HG03103 (cell line): ENCODE measurements at regions not wholly inside any gene's neighbourhood (a gene's known extent, or its start where the extent isn't known, plus 50 kb on each side); places are given as distances from the start of the nearest gene placed in this dataset.

Source experiments
- ATAC-seq: cut with Tn5 transposase; IDR thresholded peaks from one replicate; pipeline ENCODE4 v1.9.1; 2021; ENCODE audit warnings: low read depth; ENCODE audit not compliant: unreplicated experiment

GRCh38 chr3:190728574-190729246, 133.8 kb downstream of the GMNC start:
- no peak for ATAC-seq

GRCh38 chr3:190722181-190722905, 140.2 kb downstream of the GMNC start:
- no peak for ATAC-seq

DNA sequence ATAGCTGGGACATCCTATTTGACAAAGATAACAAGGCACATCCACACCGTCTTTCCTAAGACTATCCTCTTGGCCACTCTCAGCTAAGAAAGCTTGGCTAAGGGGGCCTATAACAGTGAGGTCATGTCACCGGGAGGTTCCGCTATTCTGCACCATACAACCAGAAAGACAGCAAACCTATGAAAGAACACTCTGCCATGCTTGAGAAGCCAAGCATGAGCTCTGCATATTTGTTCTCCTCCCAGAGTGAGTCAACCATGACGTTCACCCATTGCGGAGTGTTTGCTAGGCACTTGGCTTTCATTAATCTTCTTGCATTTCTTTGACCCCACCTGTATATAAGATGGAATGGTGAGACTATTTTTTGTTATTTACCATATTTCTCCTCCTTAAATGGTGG, 141.2 kb downstream of the GMNC start:
- ATAC-seq, result peak; percentile 96

GRCh38 chr3:190718671-190719070, 143.8 kb downstream of the GMNC start:
- ATAC-seq, result no peak

DNA sequence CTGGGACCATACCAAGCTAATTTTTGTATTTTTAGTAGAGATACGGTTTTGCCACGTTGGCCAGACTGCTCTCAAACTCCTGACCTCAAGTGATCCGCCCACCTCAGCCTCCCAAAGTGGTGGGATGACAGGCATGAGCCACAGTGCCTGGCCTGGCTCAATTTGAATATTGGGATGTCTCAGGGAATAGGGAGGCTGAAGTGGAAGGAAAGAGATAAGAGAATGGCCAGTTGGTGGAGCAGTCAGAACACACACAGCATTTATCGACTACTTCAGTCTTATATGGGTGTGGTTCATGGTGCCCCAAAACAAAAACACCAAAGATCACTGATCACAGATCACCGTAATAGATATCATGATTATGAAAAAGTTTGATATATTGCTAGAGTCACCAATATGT, 144.4 kb downstream of the GMNC start:
- no peak for ATAC-seq

DNA sequence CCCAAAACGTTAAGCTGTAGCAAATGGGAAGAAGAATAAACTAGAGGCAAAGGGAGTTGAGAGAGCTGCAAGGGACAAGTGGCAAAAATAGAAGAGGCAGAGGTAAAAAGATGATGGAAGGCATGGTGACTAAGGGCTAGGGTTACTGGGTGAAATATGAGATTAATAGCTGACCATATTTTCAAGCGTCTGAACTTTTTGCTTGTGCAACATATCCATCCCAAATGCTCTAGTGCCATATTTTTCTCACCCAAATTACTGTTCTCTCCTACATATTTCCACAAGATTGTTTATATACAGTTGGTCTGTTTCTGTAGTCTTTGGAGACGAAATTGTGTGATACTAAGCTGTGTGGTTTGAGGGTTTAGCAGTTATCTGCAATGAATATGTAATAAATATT, 145.5 kb downstream of the GMNC start:
- no peak for ATAC-seq

- no peak for ATAC-seq
Measured at GRCh38 chr3:190716211-190716610, 146.3 kb downstream of the GMNC start.

- ATAC-seq, result no peak
Measured at GRCh38 chr3:190710723-190711122, 151.8 kb downstream of the GMNC start.

DNA sequence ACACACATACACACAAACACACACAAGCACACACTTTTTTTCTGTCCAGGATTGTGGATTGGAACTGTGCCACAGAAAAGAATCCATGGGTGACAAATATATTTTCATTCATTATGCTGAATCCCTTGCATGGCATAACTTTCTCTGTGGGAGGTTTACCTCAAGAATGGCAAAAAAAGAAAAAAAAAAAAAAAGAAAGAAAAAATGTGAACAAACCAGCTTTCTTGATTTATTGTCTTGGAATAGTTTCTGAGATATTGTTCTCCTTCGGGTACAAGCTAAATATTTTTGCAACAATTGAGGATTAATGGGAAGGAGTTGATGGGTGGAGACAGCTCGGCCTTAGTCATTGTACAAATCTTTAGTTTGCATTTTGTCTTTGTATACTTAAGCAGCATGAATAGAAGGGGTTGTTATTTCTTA, 153.1 kb downstream of the GMNC start:
- ATAC-seq, result no peak
